ENCODE measurements at regions not wholly inside any gene's neighbourhood (a gene's known extent, or its start where the extent isn't known, plus 50 kb on each side); places are given as distances from the start of the nearest gene placed in this dataset.

GRCh38 chr12:39173726-39174125 lies 268.3 kb upstream of the CPNE8 start:
- H3K27ac ChIP-seq (ENCODE audit: low read depth, low read length) = no peak overlapping the region
- H2BK15ac ChIP-seq (ENCODE audit: low read length) = no peak overlapping the region
- H2BK12ac ChIP-seq (ENCODE audit: low read depth, low read length) = no peak overlapping the region
- no peak for DNase-seq (ENCODE audit: low read depth in 1 of 2, low spot score in 2 of 2)
- ChIA-PET CTCF (ENCODE audit: partially characterized antibody) (no interaction called here), POLR2A (ENCODE audit: partially characterized antibody) (no interaction called here)
- no peak overlapping the region for H3K14ac ChIP-seq (ENCODE audit: insufficient read length)
- no peak overlapping the region for H2BK5ac ChIP-seq (ENCODE audit: low read depth, low read length)
- no peak overlapping the region for H4K91ac ChIP-seq (replicated peaks; ENCODE audit: insufficient read length, low read length)
- H3K79me2 ChIP-seq (ENCODE audit: control insufficient read depth in 1 of 2, insufficient read depth in 2 of 2, low read length in 2 of 2) = no peaks in the 10 kb centered on the region
- WGBS, 2 experiments (ENCODE audit: extremely low coverage in 1 of 2, insufficient coverage in 1 of 2, insufficient read length in 1 of 2, insufficient replicate concordance in 2 of 2, low coverage in 1 of 2, low lambda C conversion rate in 2 of 2, missing lambda C conversion rate in 1 of 2) = 90% methylated on average over 2 of the region's 2 CpGs; no CpG with 5 or more reads in 1 of the 2 experiments
- H3K9ac ChIP-seq (replicated peaks in 1 of 4; ENCODE audit: extremely low read depth in 1 of 4, low read depth in 3 of 4, low read length in 3 of 4) = no peak overlapping the region
- no peak for FAIRE-seq
- no peaks in the 10 kb centered on the region for H3K36me3 ChIP-seq (ENCODE audit: control insufficient read depth in 2 of 4, insufficient read depth in 4 of 4, low read length in 3 of 4)
- no peak overlapping the region for H3K23ac ChIP-seq (ENCODE audit: insufficient read length)
- no peak overlapping the region for H3K4me3 ChIP-seq (ENCODE audit: extremely low read depth in 1 of 4, insufficient read depth in 2 of 4, low read depth in 3 of 4, low read length in 4 of 4)
- no peak overlapping the region for H3K4ac ChIP-seq (replicated peaks; ENCODE audit: insufficient read length, low read depth, low read length)
- no peak overlapping the region for H3K56ac ChIP-seq (replicated peaks; ENCODE audit: insufficient read length, low read depth, low read length)
- H2BK20ac ChIP-seq (ENCODE audit: low read length) = no peak overlapping the region
- no peak overlapping the region for H3K18ac ChIP-seq (ENCODE audit: extremely low read depth, low read length)
- H3K23me2 ChIP-seq (ENCODE audit: low read depth, low read length) = no peaks in the 10 kb centered on the region; the same call in 1 of the 2 replicates
- no peaks in the 10 kb centered on the region for H3K27me3 ChIP-seq (replicated peaks in 1 of 4; ENCODE audit: control insufficient read depth in 3 of 4, extremely low read depth in 1 of 4, insufficient read depth in 3 of 4, low read length in 3 of 4)
- no peaks in the 10 kb centered on the region for H3K79me1 ChIP-seq (ENCODE audit: low read depth, low read length)
- no peaks in the 10 kb centered on the region for H3K4me1 ChIP-seq (replicated peaks in 1 of 4; ENCODE audit: control insufficient read depth in 3 of 4, insufficient read depth in 4 of 4, low read length in 3 of 4)
- no peak overlapping the region for H2AFZ ChIP-seq (ENCODE audit: low read length)
- no peaks in the 10 kb centered on the region for H3K9me3 ChIP-seq (ENCODE audit: insufficient read depth in 2 of 2, low read depth in 1 of 2, low read length in 1 of 2)
- no peak overlapping the region for H4K5ac ChIP-seq (ENCODE audit: insufficient read length, low read depth, low read length)
- H4K8ac ChIP-seq (ENCODE audit: extremely low read depth, insufficient read depth, low read length) = no peak overlapping the region
- H2BK120ac ChIP-seq (replicated peaks; ENCODE audit: low read depth, low read length) = no peak overlapping the region
- H2AK5ac ChIP-seq (ENCODE audit: low read depth, low read length) = no peak overlapping the region
- H3K4me2 ChIP-seq (ENCODE audit: insufficient read depth in 1 of 2, low read depth in 2 of 2, low read length in 2 of 2) = no peak overlapping the region
- H4K20me1 ChIP-seq (replicated peaks in 1 of 2; ENCODE audit: control insufficient read depth in 1 of 2, insufficient read depth in 2 of 2, low read length in 2 of 2) = no peaks in the 10 kb centered on the region
- no peak for TF ChIP-seq SAP30 (IDR thresholded peaks at IDR 0.05; ENCODE audit: insufficient read depth, insufficient replicate concordance, low read length)
- TF ChIP-seq MAFK (IDR thresholded peaks at IDR 0.05; ENCODE audit: low read depth, low read length) = no peak
- no peak for TF ChIP-seq RBBP5 (IDR thresholded peaks at IDR 0.05; ENCODE audit: borderline replicate concordance, low read depth, low read length)
- no peak for TF ChIP-seq POLR2AphosphoS5 (IDR thresholded peaks at IDR 0.05; ENCODE audit: low read depth, low read length)
- no peak for TF ChIP-seq BCL11A (IDR thresholded peaks at IDR 0.05; ENCODE audit: low read depth in 2 of 2, low read length in 2 of 2)
- no peak for TF ChIP-seq TEAD4 (IDR thresholded peaks at IDR 0.05; ENCODE audit: low read depth, low read length)
- TF ChIP-seq EZH2 (IDR thresholded peaks at IDR 0.05; ENCODE audit: low read depth, low read length, severe bottlenecking) = no peak
- TF ChIP-seq POLR2A (IDR thresholded peaks at IDR 0.05; ENCODE audit: control extremely low read depth in 1 of 2, low read depth in 2 of 2, low read length in 2 of 2) = no peak
- no peak for TF ChIP-seq GTF2F1 (IDR thresholded peaks at IDR 0.05; ENCODE audit: borderline replicate concordance, low read depth, low read length)
- no peak for TF ChIP-seq KDM1A (IDR thresholded peaks at IDR 0.05; ENCODE audit: borderline replicate concordance, low read length)
- TF ChIP-seq SP1 (IDR thresholded peaks at IDR 0.05; ENCODE audit: low read depth, low read length) = no peak
